GM12872 (cell line): ENCODE measurements at regions not wholly inside any gene's neighbourhood (a gene's known extent, or its start where the extent isn't known, plus 50 kb on each side); places are given as distances from the start of the nearest gene placed in this dataset.

Experiments used
- TF ChIP-seq, protein P1 (sequence below): IDR thresholded peaks from 3 replicates; pipeline ENCODE4 v1.5.1; 2011; ENCODE audit warnings: low read depth, mild to moderate bottlenecking, low read length, moderate library complexity; ENCODE audit not compliant: insufficient read depth

DNA sequence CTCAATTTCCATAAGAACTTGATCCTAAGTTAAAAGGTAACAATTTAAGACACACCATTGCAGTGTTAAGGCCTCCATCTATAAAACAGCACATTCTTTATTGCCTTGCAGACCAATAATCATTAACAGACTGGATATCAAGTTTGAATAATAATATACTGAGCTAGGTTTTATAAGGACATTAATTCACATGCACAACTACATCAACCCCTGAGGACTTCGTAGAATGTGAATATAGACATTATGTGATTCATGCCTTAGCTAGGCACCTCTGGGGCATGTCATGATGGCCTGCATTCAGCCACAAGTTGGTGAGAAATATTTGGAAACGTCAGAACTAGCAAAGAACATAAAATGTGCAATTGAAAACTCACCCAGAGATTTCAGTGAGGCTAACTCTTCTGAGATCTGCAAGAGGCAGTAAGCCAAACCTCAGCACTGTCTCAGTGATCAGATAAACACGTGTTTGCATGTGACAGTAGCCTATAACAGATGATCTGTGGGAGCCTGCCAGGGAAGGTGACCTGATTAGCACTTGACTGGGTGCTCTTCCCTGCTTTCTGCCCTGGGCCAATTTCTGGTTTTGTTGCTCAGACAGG lies 492.2 kb downstream of the FLRT2 start:
- TF ChIP-seq, protein P1, sequence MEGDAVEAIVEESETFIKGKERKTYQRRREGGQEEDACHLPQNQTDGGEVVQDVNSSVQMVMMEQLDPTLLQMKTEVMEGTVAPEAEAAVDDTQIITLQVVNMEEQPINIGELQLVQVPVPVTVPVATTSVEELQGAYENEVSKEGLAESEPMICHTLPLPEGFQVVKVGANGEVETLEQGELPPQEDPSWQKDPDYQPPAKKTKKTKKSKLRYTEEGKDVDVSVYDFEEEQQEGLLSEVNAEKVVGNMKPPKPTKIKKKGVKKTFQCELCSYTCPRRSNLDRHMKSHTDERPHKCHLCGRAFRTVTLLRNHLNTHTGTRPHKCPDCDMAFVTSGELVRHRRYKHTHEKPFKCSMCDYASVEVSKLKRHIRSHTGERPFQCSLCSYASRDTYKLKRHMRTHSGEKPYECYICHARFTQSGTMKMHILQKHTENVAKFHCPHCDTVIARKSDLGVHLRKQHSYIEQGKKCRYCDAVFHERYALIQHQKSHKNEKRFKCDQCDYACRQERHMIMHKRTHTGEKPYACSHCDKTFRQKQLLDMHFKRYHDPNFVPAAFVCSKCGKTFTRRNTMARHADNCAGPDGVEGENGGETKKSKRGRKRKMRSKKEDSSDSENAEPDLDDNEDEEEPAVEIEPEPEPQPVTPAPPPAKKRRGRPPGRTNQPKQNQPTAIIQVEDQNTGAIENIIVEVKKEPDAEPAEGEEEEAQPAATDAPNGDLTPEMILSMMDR, result no peak

DNA sequence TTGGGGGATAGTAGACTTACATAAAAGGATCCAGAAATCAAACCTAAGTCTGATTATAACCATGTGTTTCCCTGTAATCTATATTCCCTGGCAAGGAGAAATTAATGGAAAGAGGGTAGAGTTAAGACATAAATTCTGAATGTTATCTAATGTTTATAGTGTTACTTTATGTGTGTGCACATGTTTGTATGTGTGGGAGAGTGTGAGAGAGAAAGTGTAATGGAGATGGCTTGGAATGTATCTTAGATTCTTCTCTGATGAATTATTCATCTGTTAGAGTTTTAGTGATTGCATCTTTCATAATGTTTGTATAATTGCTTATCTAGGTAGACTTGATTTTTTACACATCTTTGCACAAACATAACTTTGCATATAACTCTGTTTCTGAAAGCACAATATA lies 490.9 kb downstream of the FLRT2 start:
- TF ChIP-seq, protein P1, result no peak

- TF ChIP-seq, protein P1, result no peak
These were observed 486.0 kb downstream of the FLRT2 start for GRCh38 chr14:86015941-86016340.

DNA sequence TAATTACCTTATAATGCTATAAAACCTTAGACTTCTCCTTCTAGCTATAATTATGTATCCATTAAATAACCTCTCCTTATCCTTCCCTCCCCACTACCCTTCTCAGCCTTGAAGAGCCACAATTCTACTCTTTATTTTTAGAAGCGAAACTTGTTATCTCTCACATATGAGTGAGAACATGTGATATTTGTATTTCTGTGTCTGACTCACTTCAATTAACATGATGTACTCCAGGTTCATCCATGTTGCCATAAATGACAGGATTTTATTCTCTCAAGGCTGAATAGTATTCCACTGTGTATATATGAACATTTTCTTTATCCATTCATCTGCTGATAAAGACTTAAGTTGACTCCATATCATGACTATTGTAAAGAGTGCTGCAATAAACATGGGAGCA lies 485.6 kb downstream of the FLRT2 start:
- TF ChIP-seq, protein P1, result no peak

DNA sequence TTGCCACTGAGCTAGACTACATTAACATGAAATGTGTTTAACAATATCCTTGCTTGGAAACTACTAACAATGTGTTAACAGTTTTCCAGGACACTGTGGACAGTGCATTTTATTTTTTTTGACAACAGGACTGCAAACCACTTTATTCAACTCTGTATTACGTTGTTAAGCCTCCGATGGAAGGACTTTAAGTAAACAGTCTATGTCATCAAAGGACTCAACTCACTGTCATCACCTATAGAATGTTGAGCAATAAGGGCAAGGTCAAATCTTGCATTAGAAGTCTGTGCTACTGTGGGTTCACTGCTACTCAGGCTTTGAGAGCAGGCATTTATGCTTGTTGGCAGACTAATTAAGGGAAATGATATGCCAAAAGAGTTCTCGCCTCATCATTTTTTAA lies 483.7 kb downstream of the FLRT2 start:
- TF ChIP-seq, protein P1, result no peak

GRCh38 chr14:86012461-86012860 lies 482.5 kb downstream of the FLRT2 start:
- TF ChIP-seq, protein P1, result no peak

- TF ChIP-seq, protein P1, result no peak
These were observed 474.1 kb downstream of the FLRT2 start for GRCh38 chr14:86003998-86004397.

DNA sequence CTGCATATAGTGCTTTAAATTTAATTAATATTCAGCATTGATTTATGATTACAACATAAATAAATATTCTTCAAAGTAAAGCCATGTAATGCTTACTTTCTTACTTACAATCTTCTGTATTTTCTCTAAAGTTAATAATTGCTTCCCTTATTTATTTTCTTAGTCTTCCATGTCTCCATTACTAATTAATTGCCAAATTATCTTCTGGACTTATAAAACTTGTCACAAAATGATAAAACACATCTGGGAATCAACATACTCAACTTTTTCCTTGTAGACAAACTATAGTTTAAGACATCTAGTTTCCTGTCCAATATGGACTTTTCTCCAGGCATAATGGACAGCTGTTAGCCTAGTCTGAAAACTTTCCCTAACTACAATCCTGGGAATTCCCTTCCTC lies 466.6 kb downstream of the FLRT2 start:
- TF ChIP-seq, protein P1, result no peak
